ENCODE measurements at regions not wholly inside any gene's neighbourhood (a gene's known extent, or its start where the extent isn't known, plus 50 kb on each side); places are given as distances from the start of the nearest gene placed in this dataset.
"Not testable (repeated sequence)": the region's sequence is repeated elsewhere in the genome, so short reads cannot be mapped to it uniquely, and the experiment has no call there.

- DNase-seq (ENCODE audit: low spot score); H3K36me3 ChIP-seq; H3K27ac ChIP-seq; H3K27me3 ChIP-seq (replicated peaks; ENCODE audit: insufficient read depth); H3K9me3 ChIP-seq; intact Hi-C loops (cut with DNase I); H3K4me3 ChIP-seq; H3K4me1 ChIP-seq (replicated peaks): not testable (repeated sequence)
- WGBS, result 74% methylated on average over 3 of the region's 3 CpGs
Observed at GRCh38 chr21:10346933-10347615, 174.3 kb upstream of the TPTE start.

GRCh38 chr21:10347675-10348074 lies 173.7 kb upstream of the TPTE start:
- WGBS, result 75% methylated on average over 7 of the region's 7 CpGs
- DNase-seq (ENCODE audit: low spot score); H3K36me3 ChIP-seq; H3K27me3 ChIP-seq (replicated peaks; ENCODE audit: insufficient read depth); H3K4me3 ChIP-seq; H3K9me3 ChIP-seq; H3K4me1 ChIP-seq (replicated peaks); H3K27ac ChIP-seq; intact Hi-C loops (cut with DNase I): not testable (repeated sequence)

- H3K27ac ChIP-seq; intact Hi-C loops (cut with DNase I); H3K27me3 ChIP-seq (replicated peaks; ENCODE audit: insufficient read depth); H3K9me3 ChIP-seq; DNase-seq (ENCODE audit: low spot score); H3K4me1 ChIP-seq (replicated peaks); H3K36me3 ChIP-seq; H3K4me3 ChIP-seq: not testable (repeated sequence)
- WGBS, result 37% methylated on average over 3 of the region's 3 CpGs
Observed at GRCh38 chr21:10348150-10348549, 173.2 kb upstream of the TPTE start.

GRCh38 chr21:10354851-10355578 lies 166.4 kb upstream of the TPTE start:
- H3K36me3 ChIP-seq; H3K9me3 ChIP-seq; H3K27me3 ChIP-seq (replicated peaks; ENCODE audit: insufficient read depth); H3K4me3 ChIP-seq; DNase-seq (ENCODE audit: low spot score); intact Hi-C loops (cut with DNase I); H3K4me1 ChIP-seq (replicated peaks); H3K27ac ChIP-seq: not testable (repeated sequence)
- WGBS, result 34% methylated on average over 5 of the region's 5 CpGs

- H3K9me3 ChIP-seq; H3K4me3 ChIP-seq; H3K27ac ChIP-seq; H3K27me3 ChIP-seq (replicated peaks; ENCODE audit: insufficient read depth); DNase-seq (ENCODE audit: low spot score); intact Hi-C loops (cut with DNase I); H3K4me1 ChIP-seq (replicated peaks); H3K36me3 ChIP-seq: not testable (repeated sequence)
- 73% methylated on average over 2 of the region's 2 CpGs for WGBS
Observed at GRCh38 chr21:10359120-10359519, 162.3 kb upstream of the TPTE start.

GRCh38 chr21:10359911-10360310 lies 161.5 kb upstream of the TPTE start:
- 54% methylated on average over 4 of the region's 4 CpGs for WGBS
- H3K27ac ChIP-seq; H3K4me3 ChIP-seq; H3K27me3 ChIP-seq (replicated peaks; ENCODE audit: insufficient read depth); H3K4me1 ChIP-seq (replicated peaks); intact Hi-C loops (cut with DNase I); H3K9me3 ChIP-seq; H3K36me3 ChIP-seq; DNase-seq (ENCODE audit: low spot score): not testable (repeated sequence)

GRCh38 chr21:10361214-10361736 lies 160.1 kb upstream of the TPTE start:
- DNase-seq (ENCODE audit: low spot score); H3K27me3 ChIP-seq (replicated peaks; ENCODE audit: insufficient read depth); H3K4me1 ChIP-seq (replicated peaks); H3K4me3 ChIP-seq; H3K36me3 ChIP-seq; H3K9me3 ChIP-seq; intact Hi-C loops (cut with DNase I); H3K27ac ChIP-seq: not testable (repeated sequence)
- 48% methylated on average over 3 of the region's 3 CpGs for WGBS

GRCh38 chr21:10362816-10363215 lies 158.6 kb upstream of the TPTE start:
- H3K9me3 ChIP-seq; H3K4me3 ChIP-seq; DNase-seq (ENCODE audit: low spot score); H3K27ac ChIP-seq; H3K4me1 ChIP-seq (replicated peaks); H3K36me3 ChIP-seq; intact Hi-C loops (cut with DNase I); H3K27me3 ChIP-seq (replicated peaks; ENCODE audit: insufficient read depth): not testable (repeated sequence)
- WGBS, result 63% methylated on average over 9 of the region's 9 CpGs

GRCh38 chr21:10363321-10363720 lies 158.1 kb upstream of the TPTE start:
- DNase-seq (ENCODE audit: low spot score); H3K9me3 ChIP-seq; H3K27ac ChIP-seq; H3K4me1 ChIP-seq (replicated peaks); H3K36me3 ChIP-seq; H3K27me3 ChIP-seq (replicated peaks; ENCODE audit: insufficient read depth); H3K4me3 ChIP-seq; intact Hi-C loops (cut with DNase I): not testable (repeated sequence)

- H3K27me3 ChIP-seq (replicated peaks; ENCODE audit: insufficient read depth); intact Hi-C loops (cut with DNase I); H3K4me3 ChIP-seq; H3K27ac ChIP-seq; H3K9me3 ChIP-seq; H3K4me1 ChIP-seq (replicated peaks); DNase-seq (ENCODE audit: low spot score); H3K36me3 ChIP-seq: not testable (repeated sequence)
- WGBS, result 54% methylated on average over 8 of the region's 11 CpGs
Observed at GRCh38 chr21:10366210-10366609, 155.2 kb upstream of the TPTE start.

- H3K9me3 ChIP-seq; H3K4me1 ChIP-seq (replicated peaks); intact Hi-C loops (cut with DNase I); DNase-seq (ENCODE audit: low spot score); H3K27ac ChIP-seq; H3K4me3 ChIP-seq; H3K36me3 ChIP-seq; H3K27me3 ChIP-seq (replicated peaks; ENCODE audit: insufficient read depth): not testable (repeated sequence)
- 60% methylated on average over 7 of the region's 8 CpGs for WGBS
Observed at GRCh38 chr21:10367586-10367985, 153.8 kb upstream of the TPTE start.

- H3K27ac ChIP-seq; H3K4me3 ChIP-seq; H3K36me3 ChIP-seq; H3K4me1 ChIP-seq (replicated peaks); intact Hi-C loops (cut with DNase I); DNase-seq (ENCODE audit: low spot score); H3K27me3 ChIP-seq (replicated peaks; ENCODE audit: insufficient read depth); H3K9me3 ChIP-seq: not testable (repeated sequence)
- 67% methylated on average over 16 of the region's 16 CpGs for WGBS
Observed at GRCh38 chr21:10368323-10368798, 153.0 kb upstream of the TPTE start.

Measured in prostate gland (tissue), 2 donors.